Astrocyte (in vitro differentiated cells and primary cell): ENCODE measurements at regions not wholly inside any gene's neighbourhood (a gene's known extent, or its start where the extent isn't known, plus 50 kb on each side); places are given as distances from the start of the nearest gene placed in this dataset.

Source experiments
- CTCF ChIP-seq: IDR thresholded peaks from 2 replicates; pipeline ENCODE4 v1.5.1; 2011; ENCODE audit warnings: low read depth, mild to moderate bottlenecking, inconsistent platforms, low read length, moderate library complexity; ENCODE audit not compliant: insufficient read depth
- EZH2 ChIP-seq: IDR thresholded peaks from 2 replicates; pipeline ENCODE4 v1.6.1; 2012; ENCODE audit warnings: mild to moderate bottlenecking, low read length, inconsistent platforms; ENCODE audit not compliant: insufficient read depth

GRCh38 chr12:67539946-67540345, 108.6 kb upstream of the DYRK2 start:
- TF ChIP-seq EZH2 (no peak), CTCF (no peak)
